IMR-90 (cell line): ENCODE measurements at regions not wholly inside any gene's neighbourhood (a gene's known extent, or its start where the extent isn't known, plus 50 kb on each side); places are given as distances from the start of the nearest gene placed in this dataset.

ENCODE experiments used
- ATAC-seq: fragments of 200-7000 bp; cut with Tn5 transposase; 2 replicates; pipeline ENCODE4 v1.9.1; 2020; ENCODE audit warnings: low read depth, mild to moderate bottlenecking, moderate library complexity
- BruUV-seq: library from RNA; stranded (reverse); fragments of 400-500 nt; replicated peaks from 2 replicates; lab custom pipeline; 2021; lab: Mats Ljungman, UMichigan
- CTCF ChIA-PET: fragments of 300-600 bp; formaldehyde crosslinking; extraction: SDS; loops from one replicate; lab custom pipeline; 2021; ENCODE audit warnings: antibody characterized with exemption; lab: Yijun Ruan, JAX
- POLR2A ChIA-PET: fragments of 300-600 bp; sonication (Branson Sonifier 250); formaldehyde crosslinking; loops from one replicate; lab custom pipeline; 2022; ENCODE audit warnings: antibody characterized with exemption; ENCODE audit not compliant: unreplicated experiment; lab: Charles Lee
- DNase-seq: peaks from one replicate; pipeline ENCODE4 v3.0.0; 2013
- H2AFZ ChIP-seq: replicated peaks from 2 replicates; pipeline ENCODE3; 2013; ENCODE audit warnings: low read length, mild to moderate bottlenecking; ENCODE audit not compliant: poor library complexity
- H2AK5ac ChIP-seq: 2 replicates; pipeline ENCODE4 v1.6.1; 2013; ENCODE audit warnings: low read depth, low read length, inconsistent platforms
- H2AK9ac ChIP-seq: replicated peaks from 2 replicates; pipeline ENCODE3; 2013; ENCODE audit warnings: mild to moderate bottlenecking, low read depth, low read length, moderate library complexity; ENCODE audit not compliant: poor library complexity
- H2BK120ac ChIP-seq: 2 replicates; pipeline ENCODE4 v1.6.1; 2013; ENCODE audit warnings: low read depth, low read length, inconsistent platforms
- H2BK15ac ChIP-seq: 3 replicates; pipeline ENCODE4 v1.6.1; 2013; ENCODE audit warnings: low read depth, low read length, inconsistent platforms
- H2BK20ac ChIP-seq: 2 replicates; pipeline ENCODE4 v1.6.1; 2013; ENCODE audit warnings: low read depth, mild to moderate bottlenecking, inconsistent platforms, low read length, moderate library complexity
- H2BK5ac ChIP-seq: 2 replicates; pipeline ENCODE4 v1.6.1; 2013; ENCODE audit warnings: mild to moderate bottlenecking, low read depth, low read length, inconsistent platforms; ENCODE audit not compliant: poor library complexity, severe bottlenecking
- H3K14ac ChIP-seq: replicated peaks from 2 replicates; pipeline ENCODE4 v1.6.1; 2013; ENCODE audit warnings: low read depth, low read length, inconsistent platforms
- H3K18ac ChIP-seq: 2 replicates; pipeline ENCODE4 v1.6.1; 2013; ENCODE audit warnings: low read depth, low read length, control low read depth
- H3K23ac ChIP-seq: 2 replicates; pipeline ENCODE4 v1.6.1; 2013; ENCODE audit warnings: low read depth, low read length, inconsistent platforms
- H3K27ac ChIP-seq: 2 replicates; pipeline ENCODE4 v1.5.1; 2013; ENCODE audit warnings: mild to moderate bottlenecking, control low read depth, low read length; ENCODE audit not compliant: insufficient read depth
- H3K27me3 ChIP-seq: 2 replicates; pipeline ENCODE4 v1.6.1; 2013; ENCODE audit warnings: low read length; ENCODE audit not compliant: control insufficient read depth, insufficient read depth
- H3K36me3 ChIP-seq: 2 replicates; pipeline ENCODE4 v1.6.1; 2013; ENCODE audit warnings: low read length, mixed read lengths; ENCODE audit not compliant: control insufficient read depth, insufficient read depth
- H3K4ac ChIP-seq: 2 replicates; pipeline ENCODE4 v1.6.1; 2013; ENCODE audit warnings: low read depth, low read length, inconsistent platforms
- H3K4me1 ChIP-seq: 2 replicates; pipeline ENCODE4 v1.6.1; 2013; ENCODE audit warnings: low read length, mixed read lengths; ENCODE audit not compliant: control insufficient read depth, insufficient read depth
- H3K4me2 ChIP-seq: 2 replicates; pipeline ENCODE4 v1.6.1; 2013; ENCODE audit warnings: low read depth, mild to moderate bottlenecking, control low read depth, low read length, moderate library complexity
- H3K4me3 ChIP-seq: 2 replicates; pipeline ENCODE4 v1.5.1; 2013; ENCODE audit warnings: low read depth, mild to moderate bottlenecking, control low read depth, low read length, moderate library complexity; ENCODE audit not compliant: insufficient read depth
- H3K56ac ChIP-seq: 2 replicates; pipeline ENCODE4 v1.6.1; 2013; ENCODE audit warnings: low read length, inconsistent platforms; ENCODE audit not compliant: insufficient read depth; ENCODE audit errors: extremely low read depth
- H3K79me1 ChIP-seq, 2 experiments: 2 replicates each; pipeline ENCODE4 v1.6.1; 2013; ENCODE audit warnings: low read length in 2 of 2, inconsistent platforms in 1 of 2, low read depth in 1 of 2
- H3K9ac ChIP-seq: 2 replicates; pipeline ENCODE4 v1.6.1; 2013; ENCODE audit warnings: low read depth, low read length, control low read depth
- H3K9me1 ChIP-seq: 2 replicates; pipeline ENCODE4 v1.6.1; 2013; ENCODE audit warnings: low read length, inconsistent platforms; ENCODE audit not compliant: insufficient read depth
- H3K9me3 ChIP-seq: 2 replicates; pipeline ENCODE4 v1.6.1; 2013; ENCODE audit warnings: low read length; ENCODE audit not compliant: control insufficient read depth, insufficient read depth
- H4K20me1 ChIP-seq: 2 replicates; pipeline ENCODE4 v1.6.1; 2013; ENCODE audit warnings: low read length, inconsistent platforms; ENCODE audit not compliant: insufficient read depth
- H4K5ac ChIP-seq: 2 replicates; pipeline ENCODE4 v1.6.1; 2013; ENCODE audit warnings: mild to moderate bottlenecking, low read depth, low read length, control low read depth
- H4K8ac ChIP-seq, 2 experiments: 2 replicates each; pipeline ENCODE4 v1.6.1; 2013; ENCODE audit warnings: low read depth in 2 of 2, low read length in 2 of 2, control low read depth in 1 of 2, inconsistent platforms in 1 of 2
- H4K91ac ChIP-seq: 2 replicates; pipeline ENCODE4 v1.6.1; 2013; ENCODE audit warnings: low read depth, low read length, inconsistent platforms; ENCODE audit not compliant: insufficient read depth
- MAZ ChIP-seq: IDR thresholded peaks from 2 replicates; pipeline ENCODE4 v1.6.1; 2012; ENCODE audit warnings: low read depth, mild to moderate bottlenecking, low read length, improper control_type of control experiment, moderate library complexity, borderline replicate concordance
- WGBS, 2 experiments: methylation state at CpG; one replicate each; pipeline versions ENCODE4 v1.1.5 to v1.1.7; 2013; ENCODE audit warnings: missing lambda C conversion rate in 2 of 2; ENCODE audit not compliant: insufficient read length in 1 of 2; ENCODE audit errors: extremely low coverage in 2 of 2; 5-methylcytosine and 5-hydroxymethylcytosine counted together
- dilution Hi-C: fragments of 300-500 bp; cut with HindIII; formaldehyde crosslinking; loops from one replicate; pipeline ENCODE4 v1.14.3; 2018; ENCODE audit warnings: low sequenced_read_pairs; ENCODE audit not compliant: unreplicated experiment
- in situ Hi-C: fragments of 300-500 bp; cut with MboI; formaldehyde crosslinking; loops from 3 replicates; pipeline ENCODE4 v1.14.3; 2019; ENCODE audit warnings: low sequenced_read_pairs, inconsistent platforms, mixed read lengths
- intact Hi-C: fragments of 100-400 bp; cut with micrococcal nuclease; formaldehyde crosslinking; loops from 2 replicates; pipeline ENCODE4 v1.10.0; 2022

GRCh38 chr2:51629406-51629805 is 597.5 kb upstream of the NRXN1 start:
- Histone ChIP-seq H2BK5ac (no peak overlapping the region), H3K27me3 (no peaks in the 10 kb centered on the region), H3K4me1 (peaks cover 2% of the 10 kb centered on the region; the same call in 1 of the 2 replicates), H2BK20ac (no peak overlapping the region), H3K9me3 (no peaks in the 10 kb centered on the region), H3K79me1 (no peaks in the 10 kb centered on the region), H3K9ac (no peak overlapping the region), H2AK5ac (no peak overlapping the region), H4K20me1 (no peaks in the 10 kb centered on the region), H2BK120ac (no peak overlapping the region), H4K91ac (no peak overlapping the region), H2BK15ac (no peak overlapping the region), H3K4ac (no peak overlapping the region), H3K4me2 (no peak overlapping the region), H3K18ac (no peak overlapping the region), H3K23ac (no peak overlapping the region), H3K56ac (no peak overlapping the region), H4K8ac (no peak overlapping the region), H3K14ac (no peak overlapping the region), H3K36me3 (no peaks in the 10 kb centered on the region), H3K9me1 (no peaks in the 10 kb centered on the region), H3K4me3 (no peak overlapping the region), H4K5ac (no peak overlapping the region), H2AFZ (no peak overlapping the region), H2AK9ac (no peak overlapping the region), H3K27ac (no peak overlapping the region)
- BruUV-seq = no TSS peak
- DNase-seq (no peak), ATAC-seq (no peak)
- ChIA-PET POLR2A (no interaction called here), CTCF (no interaction called here)
- dilution Hi-C loops = no loop called here
- intact Hi-C loops = no loop called here
- TF ChIP-seq MAZ = no peak
- no CpG with 5 or more reads among the region's 3 CpGs for WGBS, 2 experiments
- in situ Hi-C loops = no loop called here
